Fibroblast of lung (primary cell): ENCODE measurements at regions not wholly inside any gene's neighbourhood (a gene's known extent, or its start where the extent isn't known, plus 50 kb on each side); places are given as distances from the start of the nearest gene placed in this dataset.

Experiments used
- DNase-seq, 2 donors: peaks; one replicate each; pipeline versions ENCODE4 v3.0.0 to v3.0.0-alpha.2; 2010; ENCODE audit warnings: low read depth in 2 of 2
- H2AFZ ChIP-seq: 2 replicates; pipeline ENCODE4 v1.5.1; 2012; ENCODE audit warnings: low read length, control low read depth, inconsistent platforms
- H3K27ac ChIP-seq: 2 replicates; pipeline ENCODE4 v1.5.1; 2011; ENCODE audit warnings: low read length, control low read depth; ENCODE audit not compliant: insufficient read depth
- H3K27me3 ChIP-seq: 2 replicates; pipeline ENCODE4 v1.5.1; 2011; ENCODE audit warnings: mild to moderate bottlenecking, low read length; ENCODE audit not compliant: control insufficient read depth, insufficient read depth
- H3K36me3 ChIP-seq: 2 replicates; pipeline ENCODE4 v1.5.1; 2011; ENCODE audit warnings: low read length; ENCODE audit not compliant: control insufficient read depth, insufficient read depth
- H3K4me1 ChIP-seq: 2 replicates; pipeline ENCODE4 v1.5.1; 2011; ENCODE audit warnings: low read length; ENCODE audit not compliant: control insufficient read depth, insufficient read depth; ENCODE audit errors: extremely low read depth
- H3K4me2 ChIP-seq: 2 replicates; pipeline ENCODE4 v1.5.1; 2011; ENCODE audit warnings: low read length, control low read depth; ENCODE audit not compliant: insufficient read depth; ENCODE audit errors: extremely low read depth
- H3K4me3 ChIP-seq, 4 experiments: fragments of 200-600 bp in 1 of 4; sonication (generic) in 1 of 4; replicated peaks in 1 of 4; 2 replicates each; pipeline ENCODE4 v1.5.1; 2011 to 2016; ENCODE audit warnings: low read length in 4 of 4, low read depth in 3 of 4, mild to moderate bottlenecking in 3 of 4, control low read depth in 2 of 4, inconsistent platforms in 1 of 4, mixed read lengths in 1 of 4; ENCODE audit not compliant: insufficient read depth in 1 of 4; ENCODE audit errors: control extremely low read depth in 1 of 4
- H3K79me2 ChIP-seq: 2 replicates; pipeline ENCODE4 v1.5.1; 2012; ENCODE audit warnings: mild to moderate bottlenecking, low read length, inconsistent platforms; ENCODE audit not compliant: control insufficient read depth, insufficient read depth
- H3K9ac ChIP-seq: 2 replicates; pipeline ENCODE4 v1.5.1; 2011; ENCODE audit warnings: mild to moderate bottlenecking, low read length, control low read depth; ENCODE audit not compliant: insufficient read depth
- H3K9me3 ChIP-seq: 2 replicates; pipeline ENCODE4 v1.5.1; 2012; ENCODE audit warnings: low read depth, low read length; ENCODE audit not compliant: control insufficient read depth, insufficient read depth
- H4K20me1 ChIP-seq: 2 replicates; pipeline ENCODE4 v1.5.1; 2011; ENCODE audit warnings: low read length; ENCODE audit not compliant: control insufficient read depth, insufficient read depth; ENCODE audit errors: extremely low read depth
- EZH2 ChIP-seq: IDR thresholded peaks from 2 replicates; pipeline ENCODE4 v1.5.1; 2012; ENCODE audit warnings: low read length, control low read depth, mild to moderate bottlenecking; ENCODE audit errors: missing control alignments
- TF ChIP-seq, protein P1 (sequence below), 2 donors: IDR thresholded peaks in 1 of 2; conservative IDR thresholded peaks in 1 of 2; 1 replicate in 1 of 2; 2 replicates in 1 of 2; pipeline ENCODE4 v1.5.1; 2011 to 2012; ENCODE audit warnings: low read length in 2 of 2, control low read depth in 1 of 2, inconsistent platforms in 1 of 2, low read depth in 1 of 2, mild to moderate bottlenecking in 1 of 2

DNA sequence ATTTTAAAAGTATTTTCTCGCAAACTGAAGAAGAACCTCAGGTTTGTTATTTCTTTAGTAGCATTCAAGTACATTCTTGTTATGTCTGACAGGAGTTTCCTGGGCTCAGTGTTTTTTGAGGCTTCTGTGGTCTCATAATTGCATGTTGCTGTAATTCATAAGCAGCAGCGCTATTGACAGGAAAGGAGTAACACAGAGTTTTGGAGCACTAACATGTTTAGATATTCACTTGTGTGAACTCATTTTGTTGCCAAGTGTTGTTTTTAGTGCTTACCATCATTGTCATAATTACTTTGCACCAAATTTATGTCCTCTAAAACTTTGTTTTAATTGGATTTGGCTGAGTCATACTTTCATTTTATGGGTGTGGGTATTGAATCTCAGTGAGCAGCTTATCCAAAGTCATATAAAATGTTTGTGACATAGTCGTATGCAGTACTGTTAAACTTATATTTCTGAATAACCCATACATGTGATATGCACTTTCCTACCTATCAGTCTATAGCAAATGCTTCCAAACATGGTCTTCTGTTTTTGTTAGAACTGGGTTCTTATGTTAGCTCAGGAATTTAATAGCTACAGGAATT, 358.7 kb upstream of the CTSO start:
- no peaks in the 10 kb centered on the region for H4K20me1 ChIP-seq
- peak; percentile 21 to 69 for DNase-seq
- H2AFZ ChIP-seq = peak overlapping the region; percentile 58

DNA sequence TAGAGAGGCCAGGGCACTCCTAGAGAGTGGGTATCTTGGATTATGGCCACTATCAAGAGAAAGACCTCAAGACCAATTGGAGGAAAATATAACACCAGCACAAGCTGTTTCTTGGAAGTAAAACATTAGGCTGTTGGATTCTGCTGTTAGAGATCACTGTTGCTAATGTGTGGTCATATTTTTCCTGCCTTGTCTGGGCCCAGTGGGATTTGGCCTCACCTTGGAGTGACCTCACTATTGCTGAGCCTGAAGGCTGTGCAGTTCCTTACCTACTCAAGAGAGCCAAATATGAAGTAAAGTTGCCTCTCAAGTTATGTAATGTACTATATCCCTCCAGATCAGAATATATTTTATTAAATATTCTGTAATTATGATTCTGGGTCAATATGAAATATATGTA, 355.4 kb upstream of the CTSO start:
- Histone ChIP-seq H3K4me1 (no peaks in the 10 kb centered on the region), H3K4me3 (no peak overlapping the region), H3K27me3 (no peaks in the 10 kb centered on the region), H3K4me2 (no peak overlapping the region), H3K9ac (no peak overlapping the region), H3K27ac (no peak overlapping the region), H3K36me3 (no peaks in the 10 kb centered on the region), H3K79me2 (no peaks in the 10 kb centered on the region), H3K9me3 (no peaks in the 10 kb centered on the region), H4K20me1 (no peaks in the 10 kb centered on the region), H2AFZ (no peak overlapping the region)
- TF ChIP-seq, protein P1, sequence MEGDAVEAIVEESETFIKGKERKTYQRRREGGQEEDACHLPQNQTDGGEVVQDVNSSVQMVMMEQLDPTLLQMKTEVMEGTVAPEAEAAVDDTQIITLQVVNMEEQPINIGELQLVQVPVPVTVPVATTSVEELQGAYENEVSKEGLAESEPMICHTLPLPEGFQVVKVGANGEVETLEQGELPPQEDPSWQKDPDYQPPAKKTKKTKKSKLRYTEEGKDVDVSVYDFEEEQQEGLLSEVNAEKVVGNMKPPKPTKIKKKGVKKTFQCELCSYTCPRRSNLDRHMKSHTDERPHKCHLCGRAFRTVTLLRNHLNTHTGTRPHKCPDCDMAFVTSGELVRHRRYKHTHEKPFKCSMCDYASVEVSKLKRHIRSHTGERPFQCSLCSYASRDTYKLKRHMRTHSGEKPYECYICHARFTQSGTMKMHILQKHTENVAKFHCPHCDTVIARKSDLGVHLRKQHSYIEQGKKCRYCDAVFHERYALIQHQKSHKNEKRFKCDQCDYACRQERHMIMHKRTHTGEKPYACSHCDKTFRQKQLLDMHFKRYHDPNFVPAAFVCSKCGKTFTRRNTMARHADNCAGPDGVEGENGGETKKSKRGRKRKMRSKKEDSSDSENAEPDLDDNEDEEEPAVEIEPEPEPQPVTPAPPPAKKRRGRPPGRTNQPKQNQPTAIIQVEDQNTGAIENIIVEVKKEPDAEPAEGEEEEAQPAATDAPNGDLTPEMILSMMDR (conservative IDR thresholded peaks at IDR 0.05 in 1 of 2, IDR thresholded peaks at IDR 0.05 in 1 of 2; ENCODE audit: low read depth in 1 of 2, low read length in 2 of 2) = no peak
- TF ChIP-seq EZH2 = no peak
- no peak for DNase-seq

More for the DNA sequence above, 358.7 kb upstream of the CTSO start:
- peak overlapping the region in 2 of 4 experiments; percentile 14 to 44 for H3K4me3 ChIP-seq
- H3K27ac ChIP-seq = no peak overlapping the region
- no peak for TF ChIP-seq EZH2
- TF ChIP-seq, protein P1 (conservative IDR thresholded peaks at IDR 0.05 in 1 of 2, IDR thresholded peaks at IDR 0.05 in 1 of 2; ENCODE audit: low read depth in 1 of 2, low read length in 2 of 2) = no peak
- no peak overlapping the region for H3K9ac ChIP-seq
- H3K9me3 ChIP-seq = no peaks in the 10 kb centered on the region
- H3K4me2 ChIP-seq = peak overlapping the region; percentile 56
- no peaks in the 10 kb centered on the region for H3K27me3 ChIP-seq
- no peaks in the 10 kb centered on the region for H3K36me3 ChIP-seq
- H3K4me1 ChIP-seq = no peaks in the 10 kb centered on the region
- H3K79me2 ChIP-seq = no peaks in the 10 kb centered on the region

DNA sequence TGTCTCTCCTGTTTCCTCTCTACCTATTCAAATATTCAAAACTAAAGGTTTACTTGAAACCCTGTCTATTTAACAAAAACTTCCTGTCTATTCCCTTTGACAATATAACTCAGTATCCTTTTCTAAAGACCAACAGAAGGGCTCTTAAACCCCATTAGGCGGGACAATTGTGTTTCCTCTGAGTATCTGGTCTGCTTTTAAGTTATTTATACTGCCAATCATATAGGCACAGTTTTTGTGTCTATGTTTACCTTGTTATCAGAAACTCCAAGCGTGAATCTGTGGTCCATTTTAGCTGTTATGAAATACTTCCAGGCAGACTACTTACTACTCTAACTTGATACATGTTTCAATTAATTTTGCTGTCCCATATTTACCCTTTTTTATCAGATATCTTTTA, 350.0 kb upstream of the CTSO start:
- no peaks in the 10 kb centered on the region for H3K36me3 ChIP-seq
- no peak for DNase-seq
- no peak overlapping the region for H3K27ac ChIP-seq
- no peaks in the 10 kb centered on the region for H3K27me3 ChIP-seq
- no peak overlapping the region for H3K9ac ChIP-seq
- H4K20me1 ChIP-seq = no peaks in the 10 kb centered on the region
- no peak overlapping the region for H3K4me2 ChIP-seq
- no peaks in the 10 kb centered on the region for H3K79me2 ChIP-seq
- TF ChIP-seq, protein P1 (conservative IDR thresholded peaks at IDR 0.05 in 1 of 2, IDR thresholded peaks at IDR 0.05 in 1 of 2; ENCODE audit: low read depth in 1 of 2, low read length in 2 of 2) = no peak
- TF ChIP-seq EZH2 = no peak
- no peak overlapping the region for H2AFZ ChIP-seq
- no peaks in the 10 kb centered on the region for H3K4me1 ChIP-seq
- H3K4me3 ChIP-seq = no peak overlapping the region
- H3K9me3 ChIP-seq = no peaks in the 10 kb centered on the region
